GM18498 (cell line): ENCODE measurements at regions not wholly inside any gene's neighbourhood (a gene's known extent, or its start where the extent isn't known, plus 50 kb on each side); places are given as distances from the start of the nearest gene placed in this dataset.

Experiments used
- ATAC-seq: cut with Tn5 transposase; IDR thresholded peaks from one replicate; pipeline ENCODE4 v1.9.1; 2021; ENCODE audit warnings: mild to moderate bottlenecking, moderate library complexity; ENCODE audit not compliant: unreplicated experiment

DNA sequence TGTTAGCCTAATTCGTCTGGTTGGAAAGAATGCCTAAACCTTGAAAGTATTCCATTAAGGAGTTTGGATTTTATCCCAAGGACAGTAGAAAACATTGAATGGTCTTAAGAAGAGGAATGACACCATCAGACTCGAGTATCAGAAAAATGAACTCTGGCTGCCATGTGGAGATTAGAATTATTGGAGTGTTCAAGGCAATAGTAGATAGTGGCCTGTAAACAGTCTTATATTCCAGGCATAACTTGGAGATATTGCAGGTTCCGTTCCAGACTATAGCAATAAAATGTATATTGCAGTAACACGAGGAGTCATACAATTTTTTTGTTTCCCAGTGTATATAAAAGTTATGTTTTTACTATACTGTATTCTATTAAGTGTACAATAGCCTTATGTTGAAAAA lies 130.9 kb downstream of the GDAP2 start:
- ATAC-seq: no peak

DNA sequence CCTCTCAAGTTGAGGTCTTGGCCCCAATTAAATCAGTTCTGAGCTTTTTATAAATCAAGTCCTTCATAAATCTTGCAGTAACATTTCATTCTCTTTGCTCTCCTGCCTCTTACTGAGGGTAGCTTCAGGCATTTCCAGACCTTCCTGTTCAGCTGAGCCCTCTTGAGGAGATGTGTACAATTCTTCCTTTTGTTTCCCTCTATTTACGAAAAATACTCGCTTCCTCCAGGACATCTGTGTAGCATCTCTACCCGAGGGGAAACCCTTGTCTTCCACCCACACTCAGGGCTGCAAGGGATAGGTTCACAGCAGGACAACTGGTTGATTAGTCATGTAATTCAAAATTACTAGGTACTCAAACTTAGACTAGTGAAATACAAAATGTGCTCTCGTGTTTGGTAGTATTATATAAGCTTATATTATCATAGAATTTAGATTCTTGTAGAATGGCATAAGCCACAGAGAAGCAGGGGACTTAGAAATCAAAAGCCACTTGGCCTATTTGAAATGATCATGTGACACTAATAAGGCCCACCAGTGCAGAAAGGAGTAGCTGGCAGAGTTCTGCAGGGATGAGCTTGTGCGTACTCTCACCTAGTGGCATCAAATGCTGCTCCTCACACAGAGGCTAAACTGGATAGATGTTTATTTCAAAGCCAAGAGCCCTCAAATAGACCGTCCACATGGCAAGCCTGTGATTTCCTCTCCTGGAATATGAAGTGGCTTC lies 126.7 kb downstream of the GDAP2 start:
- ATAC-seq: no peak

DNA sequence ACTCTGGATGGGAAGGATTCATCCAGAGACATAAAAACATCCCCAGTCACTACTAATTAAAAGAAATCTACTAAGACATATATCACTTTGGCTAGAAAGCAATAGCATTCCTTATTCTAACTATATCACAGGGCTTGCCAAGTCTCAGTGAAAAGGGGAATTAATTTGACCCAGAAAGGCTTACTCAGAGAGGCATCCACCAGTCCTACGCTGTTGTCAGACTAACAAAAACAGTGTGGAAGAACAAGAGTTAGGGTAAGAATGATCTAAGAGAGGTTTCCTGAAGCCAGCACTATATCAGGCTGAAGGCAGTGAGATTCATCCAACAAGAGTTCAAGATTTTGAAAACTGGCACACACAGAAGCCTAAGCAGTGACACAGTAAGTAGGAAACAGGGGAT lies 126.1 kb downstream of the GDAP2 start:
- ATAC-seq: no peak

DNA sequence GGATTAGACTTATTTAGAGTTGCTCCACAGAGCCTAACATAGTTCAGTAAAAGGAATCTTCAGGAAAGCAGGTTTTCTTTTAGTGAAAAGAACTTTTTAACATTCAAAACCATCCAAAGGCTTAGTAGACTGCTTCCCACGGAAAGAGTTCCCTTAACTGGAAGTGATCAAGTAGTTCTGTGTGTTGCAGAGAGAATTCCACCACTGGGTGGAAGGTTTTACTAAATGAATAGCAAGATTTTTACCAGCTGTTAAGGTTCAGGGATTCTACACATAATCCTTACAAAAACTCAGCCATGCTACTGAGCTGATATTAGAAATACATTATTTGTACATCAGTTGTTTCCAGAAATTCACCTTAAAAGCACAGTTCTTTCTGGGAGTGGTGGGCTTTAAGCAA lies 119.7 kb downstream of the GDAP2 start:
- no peak for ATAC-seq

DNA sequence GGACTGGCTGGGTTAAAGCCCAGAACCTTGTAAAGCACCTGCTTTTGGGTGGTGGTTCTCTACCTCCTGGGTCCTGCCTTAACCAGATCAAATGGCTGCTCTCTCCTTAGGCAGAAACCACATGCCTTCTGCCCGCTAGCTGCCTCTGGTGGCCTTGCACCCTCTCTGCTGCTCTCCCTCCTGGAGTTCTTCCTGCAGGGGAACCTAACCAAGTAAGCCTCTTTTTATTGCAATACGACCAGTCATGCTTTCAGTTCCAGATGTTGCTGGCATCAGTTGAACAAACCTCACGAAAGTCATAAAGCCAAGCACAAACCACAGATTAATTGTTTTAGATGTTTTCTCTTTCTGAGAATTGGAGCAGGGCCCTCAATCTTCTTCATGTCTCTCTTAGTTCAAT lies 118.9 kb downstream of the GDAP2 start:
- ATAC-seq: no peak

DNA sequence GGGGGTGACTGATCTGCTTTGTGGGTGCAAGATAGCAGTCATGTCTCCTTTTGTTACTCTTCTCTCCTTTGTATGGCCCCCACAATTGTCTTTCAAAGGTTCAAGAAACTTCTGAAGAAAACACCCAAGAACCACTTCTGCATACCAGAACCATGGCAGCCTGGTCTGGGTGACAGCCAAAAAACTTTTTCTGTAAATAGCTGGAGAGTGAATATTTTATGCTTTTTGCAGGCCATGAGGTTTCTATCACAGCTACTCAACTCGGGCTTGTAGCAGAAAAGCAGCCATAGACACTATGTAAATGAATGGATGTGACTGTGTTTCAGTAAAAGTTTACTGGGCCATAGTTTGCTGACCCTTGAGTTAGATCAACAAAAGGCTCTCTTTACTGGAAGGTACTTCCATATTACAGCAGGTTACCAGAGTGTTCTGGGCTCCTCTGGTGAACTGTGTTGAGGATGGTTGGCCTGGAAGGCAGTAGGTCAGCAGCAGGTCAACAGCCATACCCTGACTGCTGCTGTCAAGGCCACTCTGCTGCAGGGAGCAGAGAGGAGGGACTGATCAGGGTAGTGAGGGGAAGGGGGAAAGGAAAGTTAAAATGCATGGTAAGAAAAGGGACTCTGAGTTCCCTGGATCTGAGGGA lies 116.4 kb downstream of the GDAP2 start:
- ATAC-seq: no peak
